ENCODE measurements at regions not wholly inside any gene's neighbourhood (a gene's known extent, or its start where the extent isn't known, plus 50 kb on each side); places are given as distances from the start of the nearest gene placed in this dataset.

- TF ChIP-seq CHD2 (IDR thresholded peaks at IDR 0.05; ENCODE audit: low read length, partially characterized antibody) (no peak), POLR2AphosphoS2 (conservative IDR thresholded peaks at IDR 0.05; ENCODE audit: low read length) (no peak)
- Histone ChIP-seq H3K4me1 (no peaks in the 10 kb centered on the region), H3K4me3 (no peak overlapping the region), H3K9me3 (no peaks in the 10 kb centered on the region; the same call in 2 of the 3 replicates), H3K27ac (no peak overlapping the region), H3K4me2 (no peak overlapping the region)
- no peak for DNase-seq (ENCODE audit: low read depth in 1 of 2, low spot score in 1 of 2)
- ChIA-PET CTCF (interaction anchor here (1.1 kb wide), 1 partner anchor 11 kb away, joined by 3 read pairs; no protein-coding TSS in a partner anchor), POLR2A (no interaction called here)
- no peak for FAIRE-seq
- WGBS (ENCODE audit: missing lambda C conversion rate), result 7% methylated on average over 3 of the region's 3 CpGs
- ATAC-seq, result no peak
Measured at GRCh38 chr10:10552948-10553347, 464.7 kb upstream of the CELF2 start.

- Histone ChIP-seq H3K4me3 (no peak overlapping the region), H3K9me3 (no peaks in the 10 kb centered on the region), H3K27ac (no peak overlapping the region), H3K4me1 (no peaks in the 10 kb centered on the region), H3K4me2 (no peak overlapping the region)
- ATAC-seq (no peak), FAIRE-seq (no peak), DNase-seq (ENCODE audit: low read depth in 1 of 2, low spot score in 1 of 2) (no peak)
- WGBS (ENCODE audit: missing lambda C conversion rate), result 21% methylated on average over 10 of the region's 10 CpGs
- TF ChIP-seq SREBF2 (IDR thresholded peaks at IDR 0.05) (no peak), CEBPB (IDR thresholded peaks at IDR 0.05) (no peak), HOXB13 (CRISPR knock-in tag; IDR thresholded peaks at IDR 0.05; ENCODE audit: low read depth) (no peak), MAFK (IDR thresholded peaks at IDR 0.05; ENCODE audit: partially characterized antibody) (no peak), GATA3 (IDR thresholded peaks at IDR 0.05; ENCODE audit: borderline replicate concordance) (no peak), MAZ (IDR thresholded peaks at IDR 0.05; ENCODE audit: borderline replicate concordance, low read depth, low read length) (no peak), CHD2 (IDR thresholded peaks at IDR 0.05; ENCODE audit: low read length, partially characterized antibody) (no peak), RAD21 (conservative IDR thresholded peaks at IDR 0.05 in 1 of 2, IDR thresholded peaks at IDR 0.05 in 1 of 2) (no peak), BCL3 (IDR thresholded peaks at IDR 0.05) (no peak), HOXA7 (CRISPR knock-in tag; IDR thresholded peaks at IDR 0.05) (no peak), CHD4 (IDR thresholded peaks at IDR 0.05; ENCODE audit: borderline replicate concordance) (no peak), HDAC2 (IDR thresholded peaks at IDR 0.05) (no peak), CBX8 (IDR thresholded peaks at IDR 0.05) (no peak)
- TF ChIP-seq, protein P1, sequence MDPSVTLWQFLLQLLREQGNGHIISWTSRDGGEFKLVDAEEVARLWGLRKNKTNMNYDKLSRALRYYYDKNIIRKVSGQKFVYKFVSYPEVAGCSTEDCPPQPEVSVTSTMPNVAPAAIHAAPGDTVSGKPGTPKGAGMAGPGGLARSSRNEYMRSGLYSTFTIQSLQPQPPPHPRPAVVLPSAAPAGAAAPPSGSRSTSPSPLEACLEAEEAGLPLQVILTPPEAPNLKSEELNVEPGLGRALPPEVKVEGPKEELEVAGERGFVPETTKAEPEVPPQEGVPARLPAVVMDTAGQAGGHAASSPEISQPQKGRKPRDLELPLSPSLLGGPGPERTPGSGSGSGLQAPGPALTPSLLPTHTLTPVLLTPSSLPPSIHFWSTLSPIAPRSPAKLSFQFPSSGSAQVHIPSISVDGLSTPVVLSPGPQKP (IDR thresholded peaks at IDR 0.05; ENCODE audit: low read depth, low read length), result no peak
- TF ChIP-seq, protein P2, sequence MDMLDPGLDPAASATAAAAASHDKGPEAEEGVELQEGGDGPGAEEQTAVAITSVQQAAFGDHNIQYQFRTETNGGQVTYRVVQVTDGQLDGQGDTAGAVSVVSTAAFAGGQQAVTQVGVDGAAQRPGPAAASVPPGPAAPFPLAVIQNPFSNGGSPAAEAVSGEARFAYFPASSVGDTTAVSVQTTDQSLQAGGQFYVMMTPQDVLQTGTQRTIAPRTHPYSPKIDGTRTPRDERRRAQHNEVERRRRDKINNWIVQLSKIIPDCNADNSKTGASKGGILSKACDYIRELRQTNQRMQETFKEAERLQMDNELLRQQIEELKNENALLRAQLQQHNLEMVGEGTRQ (IDR thresholded peaks at IDR 0.05), result no peak
- TF ChIP-seq, protein P3, sequence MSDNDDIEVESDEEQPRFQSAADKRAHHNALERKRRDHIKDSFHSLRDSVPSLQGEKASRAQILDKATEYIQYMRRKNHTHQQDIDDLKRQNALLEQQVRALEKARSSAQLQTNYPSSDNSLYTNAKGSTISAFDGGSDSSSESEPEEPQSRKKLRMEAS (IDR thresholded peaks at IDR 0.05), result no peak
- ChIA-PET CTCF (no interaction called here), POLR2A (no interaction called here)
Measured at GRCh38 chr10:10564081-10564794, 453.4 kb upstream of the CELF2 start.

DNA sequence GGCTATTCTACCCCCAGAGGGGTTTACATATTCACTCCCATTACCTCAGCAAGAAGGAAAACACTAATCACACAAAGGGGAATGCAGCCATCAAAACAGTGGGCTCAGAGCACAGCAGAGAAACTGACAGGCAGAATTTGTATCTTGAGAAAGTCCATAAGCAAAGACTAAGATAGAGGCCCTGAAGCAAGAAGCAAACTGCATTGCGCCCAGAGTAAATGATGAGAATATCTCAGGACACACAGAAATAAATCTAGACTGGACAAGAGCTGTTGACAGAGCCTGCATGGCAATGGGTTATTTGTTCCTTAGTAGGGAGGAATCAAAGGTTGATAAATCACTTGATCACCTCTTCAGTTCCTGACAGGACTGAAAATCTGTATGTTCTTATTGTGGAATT is 440.7 kb upstream of the CELF2 start:
- FAIRE-seq (no peak), ATAC-seq (no peak), DNase-seq (ENCODE audit: low read depth in 1 of 2, low spot score in 1 of 2) (no peak)
- Histone ChIP-seq H3K4me3 (no peak overlapping the region), H3K4me1 (no peaks in the 10 kb centered on the region), H3K9me3 (no peaks in the 10 kb centered on the region), H3K4me2 (no peak overlapping the region), H3K27ac (no peak overlapping the region)
- POLR2A ChIA-PET, result no interaction called here
- TF ChIP-seq, protein P2 (IDR thresholded peaks at IDR 0.05), result no peak
- TF ChIP-seq EHMT2 (IDR thresholded peaks at IDR 0.05; ENCODE audit: low read depth), result no peak
- TF ChIP-seq, protein P4, sequence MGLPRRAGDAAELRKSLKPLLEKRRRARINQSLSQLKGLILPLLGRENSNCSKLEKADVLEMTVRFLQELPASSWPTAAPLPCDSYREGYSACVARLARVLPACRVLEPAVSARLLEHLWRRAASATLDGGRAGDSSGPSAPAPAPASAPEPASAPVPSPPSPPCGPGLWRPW (IDR thresholded peaks at IDR 0.05), result no peak
- 5% methylated on average over 1 of the region's 1 CpG for WGBS (ENCODE audit: missing lambda C conversion rate)
- CTCF ChIA-PET, result interaction anchor here (0.6 kb wide), 1 partner anchor 278 kb away, joined by 3 read pairs; no protein-coding TSS in a partner anchor
